OCI-LY3 (cell line): ENCODE measurements at regions not wholly inside any gene's neighbourhood (a gene's known extent, or its start where the extent isn't known, plus 50 kb on each side); places are given as distances from the start of the nearest gene placed in this dataset.

ENCODE experiments used
- CTCF ChIP-seq: fragments of 200-600, 300-600 bp; sonication (generic); IDR thresholded peaks from 2 replicates; pipeline ENCODE4 v1.5.1; 2014; ENCODE audit warnings: antibody characterized with exemption, low read length, low read depth
- EZH2phosphoT487 ChIP-seq: fragments of 200-600 bp; shearing (Covaris generic); IDR thresholded peaks from 2 replicates; pipeline ENCODE4 v1.6.1; 2018; ENCODE audit warnings: antibody characterized with exemption, mixed run types, low read depth

- TF ChIP-seq CTCF (no peak), EZH2phosphoT487 (no peak)
These were observed 1616.3 kb upstream of the ACVR2A start for GRCh38 chr2:146228466-146229058.
